Stomach (tissue), 4 donors: ENCODE measurements at regions not wholly inside any gene's neighbourhood (a gene's known extent, or its start where the extent isn't known, plus 50 kb on each side); places are given as distances from the start of the nearest gene placed in this dataset.

Experiments
- CTCF ChIP-seq, 7 experiments: fragments of 450-650 bp in 4 of 7; fragments of 200-600 bp in 3 of 7; sonication (generic) in 3 of 7; IDR thresholded peaks; one replicate each; pipeline ENCODE4 v1.5.1; 2016 to 2019; ENCODE audit warnings: antibody characterized with exemption in 7 of 7, control low read depth in 2 of 7, mild to moderate bottlenecking in 1 of 7
- POLR2AphosphoS5 ChIP-seq, 3 donors: sonication (generic); formaldehyde crosslinking; IDR thresholded peaks; one replicate each; pipeline ENCODE4 v1.6.1; 2016; ENCODE audit warnings: antibody characterized with exemption in 3 of 3

- TF ChIP-seq POLR2AphosphoS5 (IDR thresholded peaks at IDR 0.05) (no peak), CTCF (IDR thresholded peaks at IDR 0.05) (no peak)
These were observed 67.9 kb downstream of the TBX3 start for GRCh38 chr12:114616081-114616480.
